Endometrium (tissue), 2 donors: ENCODE measurements at regions not wholly inside any gene's neighbourhood (a gene's known extent, or its start where the extent isn't known, plus 50 kb on each side); places are given as distances from the start of the nearest gene placed in this dataset.

Source experiments
- FAIRE-seq: peaks from 2 replicates; lab custom pipeline; 2012; peaks lifted over from hg19 to GRCh38; lab: Jason Lieb, UNC
- donor health status: control.
- donor health status: control.

GRCh38 chr13:26456650-26457049, 100.8 kb upstream of the WASF3 start:
- no peak for FAIRE-seq

DNA sequence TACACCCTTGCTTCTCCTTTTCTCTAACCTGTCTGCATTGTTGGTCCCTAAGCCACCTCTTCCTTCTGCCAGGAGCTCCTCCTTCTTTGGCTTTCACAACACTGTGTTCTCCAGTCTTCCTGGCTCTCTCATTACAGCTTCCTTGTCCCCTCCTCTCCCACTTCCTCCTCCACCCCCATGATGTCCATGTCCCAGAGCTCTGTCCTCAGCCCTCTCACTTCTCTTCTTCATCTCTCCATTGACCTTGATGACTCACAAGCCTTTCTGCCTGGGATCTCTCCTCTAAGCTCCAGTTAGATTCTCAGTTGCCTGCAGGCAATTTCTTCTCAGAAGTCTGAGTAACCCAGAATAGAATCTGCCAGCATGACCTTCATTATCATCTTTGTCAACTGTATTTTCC, 100.3 kb upstream of the WASF3 start:
- FAIRE-seq: no peak

DNA sequence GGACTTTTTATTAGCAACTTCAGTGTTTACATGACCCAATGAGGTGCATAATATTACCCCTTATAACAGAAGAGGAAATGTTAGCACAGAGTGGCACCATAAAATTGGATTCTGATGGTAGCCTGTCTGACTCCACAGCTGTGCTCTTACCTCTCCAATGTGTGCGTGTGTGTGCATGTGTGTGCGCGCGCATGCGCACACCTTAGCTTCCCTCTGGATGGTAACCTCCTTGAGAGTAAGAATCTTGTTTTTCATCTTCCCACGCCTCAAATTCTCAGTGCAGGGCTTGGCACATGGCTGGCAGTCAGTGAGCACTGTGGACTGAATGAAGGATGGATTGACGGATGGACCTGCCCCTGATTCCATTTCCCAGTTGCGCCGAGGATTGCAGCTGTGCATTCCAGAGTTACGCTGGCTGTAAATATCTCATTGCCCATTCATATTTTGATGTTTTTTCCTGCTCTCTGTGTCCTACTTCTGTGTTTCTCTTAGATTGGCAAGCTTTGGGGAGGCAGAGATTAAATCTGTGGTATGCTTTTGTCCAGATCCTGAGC, 99.2 kb upstream of the WASF3 start:
- FAIRE-seq: no peak

GRCh38 chr13:26459276-26460131, 98.0 kb upstream of the WASF3 start:
- no peak for FAIRE-seq

GRCh38 chr13:26460648-26461047, 96.8 kb upstream of the WASF3 start:
- no peak for FAIRE-seq

DNA sequence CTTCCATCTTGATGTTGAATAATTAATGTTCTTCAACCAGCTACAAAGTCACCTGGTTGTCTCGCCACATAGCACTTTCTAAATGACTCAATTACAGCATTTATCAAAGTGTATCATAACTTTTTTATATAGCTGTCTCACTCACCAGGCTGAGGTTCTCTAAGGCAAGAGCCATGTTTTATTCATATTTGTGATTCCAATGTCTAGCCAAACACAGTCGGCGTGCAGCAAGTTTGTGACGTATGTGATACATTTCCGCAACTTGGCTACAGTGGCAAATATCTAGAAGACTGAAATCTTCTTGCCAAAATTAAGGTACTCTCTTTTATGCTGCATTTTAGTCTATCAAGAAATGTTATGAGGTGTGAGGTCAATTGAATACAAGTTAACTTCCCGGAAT, 94.2 kb upstream of the WASF3 start:
- FAIRE-seq: no peak

DNA sequence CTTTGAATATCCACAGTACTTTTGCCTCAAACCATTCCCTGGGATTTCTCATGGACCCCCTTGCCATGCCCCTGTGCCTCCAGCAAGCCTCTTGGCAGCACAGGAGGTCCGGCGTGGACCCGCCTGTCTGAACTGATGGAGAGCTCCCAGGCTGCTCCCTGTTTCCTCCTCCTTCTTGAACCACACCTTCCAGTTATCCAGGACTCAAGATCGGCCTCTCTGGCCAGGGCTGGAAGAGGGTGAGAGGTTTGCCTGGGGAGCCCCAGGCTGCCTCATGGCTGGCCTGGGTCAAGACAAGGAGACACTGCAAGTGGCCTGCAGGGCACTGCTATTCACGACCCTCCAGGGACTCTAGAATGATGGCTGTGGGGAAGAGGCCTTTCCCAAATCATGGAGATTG, 93.6 kb upstream of the WASF3 start:
- no peak for FAIRE-seq

- no peak for FAIRE-seq
Measured at GRCh38 chr13:26465514-26465913, 92.0 kb upstream of the WASF3 start.

GRCh38 chr13:26465954-26466353, 91.5 kb upstream of the WASF3 start:
- no peak for FAIRE-seq

DNA sequence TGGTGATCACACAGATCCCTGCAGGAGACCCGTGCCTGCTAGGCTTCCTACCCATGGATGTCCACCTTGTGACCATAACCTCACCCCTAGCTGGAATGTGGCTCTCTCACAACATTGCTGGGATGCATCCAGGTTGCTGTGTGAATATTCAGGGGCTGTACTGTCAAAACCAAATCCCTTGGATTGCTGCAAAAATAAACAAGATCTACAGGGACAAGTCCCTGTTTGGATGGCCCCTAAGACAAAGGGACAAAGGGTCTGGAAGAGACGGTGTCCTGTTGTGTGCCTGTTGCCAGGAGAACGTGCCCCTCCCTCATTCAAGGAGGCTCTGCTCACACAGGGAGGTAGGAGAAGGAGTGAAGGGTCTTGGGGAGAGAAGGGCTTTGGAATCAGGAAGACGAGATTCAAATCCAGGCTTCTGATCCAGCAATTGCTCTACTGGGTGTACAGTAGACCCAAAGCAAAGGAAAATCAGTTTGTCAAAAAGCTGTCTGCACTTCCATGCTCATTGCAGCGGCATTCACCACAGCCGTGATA, 89.2 kb upstream of the WASF3 start:
- no peak for FAIRE-seq

GRCh38 chr13:26469602-26470001, 87.9 kb upstream of the WASF3 start:
- FAIRE-seq: no peak

GRCh38 chr13:26471807-26472206, 85.7 kb upstream of the WASF3 start:
- no peak for FAIRE-seq

- no peak for FAIRE-seq
Measured at GRCh38 chr13:26473571-26474230, 83.8 kb upstream of the WASF3 start.

DNA sequence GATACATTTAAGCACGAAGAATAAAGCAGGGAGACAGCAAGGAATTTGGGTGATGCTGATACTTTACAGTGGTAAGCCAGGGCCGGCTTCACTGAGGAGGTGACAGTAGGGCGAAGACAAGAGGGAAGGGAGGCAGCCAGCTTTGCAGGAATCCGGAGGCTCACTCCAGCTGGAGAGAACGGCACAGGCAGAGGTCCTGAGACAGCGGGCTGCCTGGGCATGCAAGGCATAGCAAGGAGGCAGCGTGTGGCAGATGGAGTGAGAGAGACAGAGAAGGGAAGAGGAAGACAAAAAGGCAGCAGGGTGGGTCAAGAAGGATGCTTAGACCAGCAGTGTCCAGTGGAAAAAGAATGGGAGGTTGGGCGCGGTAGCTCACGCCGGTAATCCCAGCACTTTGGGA, 83.2 kb upstream of the WASF3 start:
- no peak for FAIRE-seq

DNA sequence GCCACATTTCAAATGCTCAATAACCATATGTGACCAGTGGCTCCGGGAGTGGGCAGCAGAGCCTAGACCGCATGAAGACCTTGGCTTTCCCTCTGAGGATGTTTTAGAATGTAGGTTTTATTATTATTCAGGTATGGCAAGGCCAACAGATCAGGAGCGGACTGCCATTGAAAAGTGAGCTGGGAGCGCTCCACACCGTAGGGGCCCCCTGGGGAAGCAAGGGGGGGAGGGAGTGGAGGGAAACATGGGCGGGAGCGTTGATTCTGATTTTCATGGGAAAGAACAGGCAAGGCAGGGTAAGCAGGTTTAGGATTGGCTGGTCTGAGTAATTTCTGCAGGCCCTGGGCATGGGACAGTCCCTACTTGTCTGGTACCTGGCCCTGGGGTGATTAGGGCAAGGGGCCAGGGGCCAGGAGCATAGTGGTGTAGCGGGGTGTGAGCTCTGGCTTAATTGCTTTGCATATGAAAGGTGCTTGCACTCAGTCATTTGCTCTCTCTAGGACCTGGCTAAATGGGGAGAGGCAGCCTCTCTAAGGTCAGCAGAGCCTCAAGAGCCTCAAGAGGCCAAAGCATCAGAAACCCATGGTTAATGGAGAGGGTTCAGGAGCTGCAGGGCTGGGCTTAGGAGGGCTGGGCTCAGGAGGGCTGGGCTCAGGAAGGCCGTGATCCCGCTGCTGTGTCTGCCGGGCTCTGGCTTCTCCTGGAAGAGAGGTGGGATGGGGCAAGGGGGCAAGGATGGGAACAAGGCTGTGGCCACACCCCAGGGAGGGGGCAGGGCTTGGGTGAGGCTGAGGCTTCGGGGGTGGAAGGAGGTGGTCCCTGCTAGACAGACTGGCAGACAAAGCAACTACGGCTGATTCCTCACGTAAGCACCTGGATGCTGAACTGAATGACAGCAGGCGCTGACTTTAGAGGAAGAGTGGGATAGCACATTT, 82.0 kb upstream of the WASF3 start:
- no peak for FAIRE-seq

DNA sequence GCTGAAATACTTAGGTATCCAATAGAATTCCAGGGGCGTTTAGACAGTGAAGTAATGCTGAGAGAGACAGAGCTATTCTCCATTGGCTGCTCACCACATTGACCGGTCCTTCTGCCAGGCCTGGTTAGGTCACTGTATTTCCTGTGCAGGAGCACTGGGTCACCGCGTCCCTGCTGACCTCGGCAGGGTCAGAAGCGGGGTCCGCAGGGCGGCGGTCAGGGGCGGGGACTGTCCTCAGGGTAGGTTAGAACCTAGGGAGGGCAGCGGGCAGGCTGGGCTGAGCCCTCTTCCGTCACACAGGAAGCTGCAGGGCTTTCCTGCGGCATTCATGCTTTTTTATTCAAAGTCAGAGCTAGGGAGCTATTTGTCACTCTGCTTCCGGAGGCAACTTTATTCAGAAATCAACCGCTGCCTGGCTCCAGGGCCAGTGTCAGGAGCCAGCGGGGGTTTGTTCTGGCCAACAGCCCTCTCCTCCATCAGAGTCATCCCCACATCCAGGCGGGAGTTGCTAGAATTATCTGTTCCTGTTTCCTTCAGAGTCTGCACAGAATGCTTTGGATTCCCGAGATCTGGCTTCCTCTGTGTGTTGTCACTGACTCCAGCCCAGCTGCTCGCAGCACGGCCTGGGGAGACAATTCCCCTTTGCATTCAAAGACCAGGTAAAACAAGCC, 81.2 kb upstream of the WASF3 start:
- FAIRE-seq: no peak

GRCh38 chr13:26476782-26477142, 80.7 kb upstream of the WASF3 start:
- no peak for FAIRE-seq

DNA sequence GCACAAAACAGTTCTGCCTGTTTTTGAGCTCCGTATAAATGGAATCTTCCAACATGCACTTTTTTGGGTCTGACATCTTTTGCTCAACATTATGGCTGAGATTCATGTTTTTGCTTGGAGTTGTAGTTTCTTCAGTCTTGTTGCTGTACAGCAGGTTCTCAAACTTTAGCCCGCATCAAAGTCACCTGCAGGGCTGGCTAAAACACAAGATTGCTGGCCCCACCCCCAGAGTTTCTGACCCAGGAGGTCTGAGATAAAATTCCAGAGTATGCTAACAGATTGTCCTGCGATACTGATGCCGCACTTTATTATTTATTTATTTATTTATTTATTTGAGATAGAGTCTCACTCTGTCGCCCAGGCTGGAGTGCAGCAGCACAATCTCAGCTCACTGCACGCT, 79.8 kb upstream of the WASF3 start:
- FAIRE-seq: no peak

GRCh38 chr13:26480246-26480855, 77.1 kb upstream of the WASF3 start:
- no peak for FAIRE-seq

- peak; percentile 55 for FAIRE-seq
Measured at GRCh38 chr13:26482451-26483197, 74.9 kb upstream of the WASF3 start.
